K562 (cell line): ENCODE measurements at regions not wholly inside any gene's neighbourhood (a gene's known extent, or its start where the extent isn't known, plus 50 kb on each side); places are given as distances from the start of the nearest gene placed in this dataset.

Experiments used
- BRCA1 ChIP-seq, 2 experiments: fragments of 450-650 bp in 1 of 2; sonication (generic) in 1 of 2; formaldehyde crosslinking in 1 of 2; IDR thresholded peaks; 2 replicates each; pipeline versions ENCODE4 v1.5.0 to v1.6.1; 2017 to 2020; ENCODE audit warnings: mild to moderate bottlenecking in 1 of 2, missing genetic modification reagents in 1 of 2
- CTCF ChIP-seq, 3 experiments: IDR thresholded peaks in 2 of 3; conservative IDR thresholded peaks in 1 of 3; 2 replicates each; pipeline ENCODE4 v1.5.1; 2011 to 2012; ENCODE audit warnings: low read length in 3 of 3, mild to moderate bottlenecking in 3 of 3, control low read depth in 2 of 3, improper control_type of control experiment in 1 of 3, inconsistent platforms in 1 of 3, low read depth in 1 of 3, mixed read lengths in 1 of 3, moderate library complexity in 1 of 3; ENCODE audit not compliant: insufficient read depth in 2 of 3
- L3MBTL2 ChIP-seq: fragments of 450-650 bp; IDR thresholded peaks from 2 replicates; pipeline ENCODE4 v1.6.1; 2016; ENCODE audit warnings: mild to moderate bottlenecking, moderate library complexity
- SP2 ChIP-seq: IDR thresholded peaks from 2 replicates; pipeline ENCODE4 v1.6.1; 2011; ENCODE audit warnings: mild to moderate bottlenecking, low read depth, low read length, moderate library complexity; ENCODE audit not compliant: poor library complexity, severe bottlenecking; ENCODE audit errors: extremely low read depth
- ZBTB1 ChIP-seq: sonication (generic); formaldehyde crosslinking; IDR thresholded peaks from 2 replicates; pipeline ENCODE4 v1.8.1; 2023; ENCODE audit warnings: missing genetic modification reagents, low read depth, mild to moderate bottlenecking, borderline replicate concordance
- ZNF785 ChIP-seq: fragments of 250-450 bp; sonication (Bioruptor Pico); IDR thresholded peaks from 2 replicates; pipeline ENCODE4 v1.4.0; 2020; ENCODE audit warnings: mild to moderate bottlenecking

- TF ChIP-seq SP2, result no peak
- no peak for TF ChIP-seq ZNF785 (CRISPR knock-in tag)
- no peak for TF ChIP-seq ZBTB1 (CRISPR knock-in tag)
- TF ChIP-seq CTCF (IDR thresholded peaks at IDR 0.05 in 2 of 3, conservative IDR thresholded peaks at IDR 0.05 in 1 of 3; ENCODE audit: insufficient read depth in 2 of 3, low read depth in 1 of 3, low read length in 3 of 3), result no peak
- no peak for TF ChIP-seq BRCA1 (IDR thresholded peaks at IDR 0.05)
- no peak for TF ChIP-seq BRCA1 (CRISPR knock-in tag; IDR thresholded peaks at IDR 0.05)
- no peak for TF ChIP-seq L3MBTL2
These were observed 229.1 kb upstream of the SHH start for GRCh38 chr7:156041398-156041797.
